ENCODE measurements at regions not wholly inside any gene's neighbourhood (a gene's known extent, or its start where the extent isn't known, plus 50 kb on each side); places are given as distances from the start of the nearest gene placed in this dataset.

DNA sequence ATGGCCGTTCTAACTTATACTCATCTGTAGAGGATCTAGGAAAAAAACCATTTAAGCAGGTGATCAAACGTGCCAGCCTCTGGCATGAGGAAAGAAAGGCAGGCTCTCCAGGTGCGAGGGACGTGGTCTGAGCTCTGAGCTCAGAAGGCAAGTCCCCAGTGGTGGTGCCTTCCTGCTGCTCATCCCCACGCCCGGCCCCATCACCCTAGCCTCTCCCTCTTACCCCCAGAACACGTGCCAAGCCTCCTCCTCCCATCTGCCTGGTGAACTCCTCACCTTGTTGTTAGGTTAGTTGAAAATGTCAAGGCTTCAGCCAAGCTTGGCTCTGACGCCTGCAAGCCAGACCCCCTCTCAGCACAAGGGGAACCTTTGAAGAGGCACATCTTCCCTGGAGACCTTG, 571.2 kb upstream of the MKI67 start:
- Histone ChIP-seq H3K9me1 (replicated peaks; ENCODE audit: control insufficient read depth, extremely low read depth, insufficient read depth, low read length) (no peaks in the 10 kb centered on the region), H3K27me3 (ENCODE audit: control insufficient read depth in 2 of 2, insufficient read depth in 2 of 2, low read length in 2 of 2) (no peaks in the 10 kb centered on the region), H3K27ac (ENCODE audit: insufficient read depth, low read depth, low read length) (no peak overlapping the region), H3K4me2 (ENCODE audit: insufficient read depth, low read length) (no peak overlapping the region), H2AFZ (ENCODE audit: low read depth, low read length) (no peak overlapping the region), H3K36me3 (ENCODE audit: control insufficient read depth in 2 of 2, extremely low read depth in 1 of 2, insufficient read depth in 2 of 2, low read length in 2 of 2) (no peaks in the 10 kb centered on the region), H4K20me1 (replicated peaks; ENCODE audit: control insufficient read depth, extremely low read depth, insufficient read depth, low read length) (no peaks in the 10 kb centered on the region), H3K9ac (replicated peaks; ENCODE audit: extremely low read depth, insufficient read depth, low read length) (no peak overlapping the region), H3K79me2 (ENCODE audit: control insufficient read depth, insufficient read depth, low read length) (no peaks in the 10 kb centered on the region), H3K4me1 (ENCODE audit: control insufficient read depth, extremely low read depth, insufficient read depth, low read length) (no peaks in the 10 kb centered on the region), H3K9me3 (replicated peaks; ENCODE audit: control insufficient read depth, insufficient read depth, low read length) (no peaks in the 10 kb centered on the region), H3K4me3 (replicated peaks in 1 of 3; ENCODE audit: insufficient read depth in 1 of 3, low read depth in 1 of 3, low read length in 3 of 3) (no peak overlapping the region)
- BruUV-seq (replicated peaks): no TSS peak
- no peak for FAIRE-seq
- no peak for TF ChIP-seq POLR2A (IDR thresholded peaks at IDR 0.05; ENCODE audit: low read depth, low read length)
- TF ChIP-seq EZH2 (IDR thresholded peaks at IDR 0.05; ENCODE audit: borderline replicate concordance, low read depth, low read length, severe bottlenecking): no peak
- TF ChIP-seq, protein P1, sequence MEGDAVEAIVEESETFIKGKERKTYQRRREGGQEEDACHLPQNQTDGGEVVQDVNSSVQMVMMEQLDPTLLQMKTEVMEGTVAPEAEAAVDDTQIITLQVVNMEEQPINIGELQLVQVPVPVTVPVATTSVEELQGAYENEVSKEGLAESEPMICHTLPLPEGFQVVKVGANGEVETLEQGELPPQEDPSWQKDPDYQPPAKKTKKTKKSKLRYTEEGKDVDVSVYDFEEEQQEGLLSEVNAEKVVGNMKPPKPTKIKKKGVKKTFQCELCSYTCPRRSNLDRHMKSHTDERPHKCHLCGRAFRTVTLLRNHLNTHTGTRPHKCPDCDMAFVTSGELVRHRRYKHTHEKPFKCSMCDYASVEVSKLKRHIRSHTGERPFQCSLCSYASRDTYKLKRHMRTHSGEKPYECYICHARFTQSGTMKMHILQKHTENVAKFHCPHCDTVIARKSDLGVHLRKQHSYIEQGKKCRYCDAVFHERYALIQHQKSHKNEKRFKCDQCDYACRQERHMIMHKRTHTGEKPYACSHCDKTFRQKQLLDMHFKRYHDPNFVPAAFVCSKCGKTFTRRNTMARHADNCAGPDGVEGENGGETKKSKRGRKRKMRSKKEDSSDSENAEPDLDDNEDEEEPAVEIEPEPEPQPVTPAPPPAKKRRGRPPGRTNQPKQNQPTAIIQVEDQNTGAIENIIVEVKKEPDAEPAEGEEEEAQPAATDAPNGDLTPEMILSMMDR (IDR thresholded peaks at IDR 0.05; ENCODE audit: extremely low read depth in 1 of 2, insufficient read depth in 1 of 2, low read depth in 1 of 2, low read length in 2 of 2): no peak
- TF ChIP-seq POLR2AphosphoS5 (IDR thresholded peaks at IDR 0.05; ENCODE audit: insufficient read depth, low read depth, low read length): no peak
- TF ChIP-seq FOS (IDR thresholded peaks at IDR 0.05; ENCODE audit: borderline replicate concordance, insufficient read depth, low read length): no peak
- TF ChIP-seq, protein P2, sequence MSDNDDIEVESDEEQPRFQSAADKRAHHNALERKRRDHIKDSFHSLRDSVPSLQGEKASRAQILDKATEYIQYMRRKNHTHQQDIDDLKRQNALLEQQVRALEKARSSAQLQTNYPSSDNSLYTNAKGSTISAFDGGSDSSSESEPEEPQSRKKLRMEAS (IDR thresholded peaks at IDR 0.05; ENCODE audit: insufficient read depth, insufficient read length): no peak
- TF ChIP-seq GATA2 (IDR thresholded peaks at IDR 0.05; ENCODE audit: insufficient read depth, insufficient read length, low read depth, low read length): no peak
- TF ChIP-seq JUN (IDR thresholded peaks at IDR 0.05; ENCODE audit: borderline replicate concordance, insufficient read depth, insufficient read length, low read depth): no peak
- TF ChIP-seq MYC (IDR thresholded peaks at IDR 0.05; ENCODE audit: low read depth, low read length): no peak
- no peak for DNase-seq (ENCODE audit: low read depth, low spot score)
- dilution Hi-C loops (cut with MboI; ENCODE audit: extremely low pct_ligation_motif_present, low sequenced_read_pairs): no loop called here
- POLR2A ChIA-PET: no interaction called here
- intact Hi-C loops (cut with micrococcal nuclease): no loop called here
- CTCF ChIA-PET: no interaction called here
